ENCODE measurements at regions not wholly inside any gene's neighbourhood (a gene's known extent, or its start where the extent isn't known, plus 50 kb on each side); places are given as distances from the start of the nearest gene placed in this dataset.
"Not testable (repeated sequence)": the region's sequence is repeated elsewhere in the genome, so short reads cannot be mapped to it uniquely, and the experiment has no call there.

- Histone ChIP-seq H3K36me3 (ENCODE audit: insufficient read depth, low read length) (no peaks in the 10 kb centered on the region), H3K79me2 (ENCODE audit: control insufficient read depth, insufficient read depth, low read length, unreplicated experiment) (no peaks in the 10 kb centered on the region), H3K27me3 (ENCODE audit: insufficient read depth, low read length) (no peaks in the 10 kb centered on the region), H3K4me3 (ENCODE audit: low read depth, low read length) (no peak overlapping the region), H2AFZ (ENCODE audit: low read length, unreplicated experiment) (no peak overlapping the region), H3K4me1 (ENCODE audit: control insufficient read depth, insufficient read depth, low read length, unreplicated experiment) (peaks cover 8% of the 10 kb centered on the region), H3K27ac (ENCODE audit: low read depth, low read length) (no peak overlapping the region)
These were observed 53.8 kb downstream of the ADRB2 start for GRCh38 chr5:148880197-148880596.

- Histone ChIP-seq H3K36me3 (ENCODE audit: insufficient read depth, low read length) (no peaks in the 10 kb centered on the region), H3K4me1 (ENCODE audit: control insufficient read depth, insufficient read depth, low read length, unreplicated experiment) (peaks cover 4% of the 10 kb centered on the region), H2AFZ (ENCODE audit: low read length, unreplicated experiment) (no peak overlapping the region), H3K27me3 (ENCODE audit: insufficient read depth, low read length) (no peaks in the 10 kb centered on the region), H3K27ac (ENCODE audit: low read depth, low read length) (no peak overlapping the region), H3K4me3 (ENCODE audit: low read depth, low read length) (no peak overlapping the region), H3K79me2 (ENCODE audit: control insufficient read depth, insufficient read depth, low read length, unreplicated experiment) (no peaks in the 10 kb centered on the region)
These were observed 54.3 kb downstream of the ADRB2 start for GRCh38 chr5:148880696-148881095.

- no peaks in the 10 kb centered on the region for H3K36me3 ChIP-seq (ENCODE audit: insufficient read depth, low read length)
- H2AFZ ChIP-seq (ENCODE audit: low read length, unreplicated experiment), result no peak overlapping the region
- no peaks in the 10 kb centered on the region for H3K4me1 ChIP-seq (ENCODE audit: control insufficient read depth, insufficient read depth, low read length, unreplicated experiment)
- H3K79me2 ChIP-seq (ENCODE audit: control insufficient read depth, insufficient read depth, low read length, unreplicated experiment), result no peaks in the 10 kb centered on the region
- no peaks in the 10 kb centered on the region for H3K27me3 ChIP-seq (ENCODE audit: insufficient read depth, low read length)
- H3K4me3 ChIP-seq (ENCODE audit: low read depth, low read length), result no peak overlapping the region
- no peak overlapping the region for H3K27ac ChIP-seq (ENCODE audit: low read depth, low read length)
These were observed 55.9 kb downstream of the ADRB2 start for GRCh38 chr5:148882332-148882731.

- Histone ChIP-seq H3K4me3 (ENCODE audit: low read depth, low read length) (no peak overlapping the region), H3K4me1 (ENCODE audit: control insufficient read depth, insufficient read depth, low read length, unreplicated experiment) (no peaks in the 10 kb centered on the region), H3K36me3 (ENCODE audit: insufficient read depth, low read length) (no peaks in the 10 kb centered on the region), H2AFZ (ENCODE audit: low read length, unreplicated experiment) (no peak overlapping the region), H3K79me2 (ENCODE audit: control insufficient read depth, insufficient read depth, low read length, unreplicated experiment) (no peaks in the 10 kb centered on the region), H3K27ac (ENCODE audit: low read depth, low read length) (no peak overlapping the region), H3K27me3 (ENCODE audit: insufficient read depth, low read length) (no peaks in the 10 kb centered on the region; the same call in 1 of the 2 replicates)
These were observed 58.1 kb downstream of the ADRB2 start for GRCh38 chr5:148884339-148885020.

GRCh38 chr5:148887123-148887881, 60.9 kb downstream of the ADRB2 start:
- H3K4me1 ChIP-seq (ENCODE audit: control insufficient read depth, insufficient read depth, low read length, unreplicated experiment), result no peaks in the 10 kb centered on the region
- no peaks in the 10 kb centered on the region for H3K36me3 ChIP-seq (ENCODE audit: insufficient read depth, low read length)
- H2AFZ ChIP-seq (ENCODE audit: low read length, unreplicated experiment), result no peak overlapping the region
- no peak overlapping the region for H3K27ac ChIP-seq (ENCODE audit: low read depth, low read length)
- no peak overlapping the region for H3K4me3 ChIP-seq (ENCODE audit: low read depth, low read length)
- no peaks in the 10 kb centered on the region for H3K79me2 ChIP-seq (ENCODE audit: control insufficient read depth, insufficient read depth, low read length, unreplicated experiment)
- no peaks in the 10 kb centered on the region; the same call in 1 of the 2 replicates for H3K27me3 ChIP-seq (ENCODE audit: insufficient read depth, low read length)

GRCh38 chr5:148889936-148890335, 63.5 kb downstream of the ADRB2 start:
- H3K79me2 ChIP-seq (ENCODE audit: control insufficient read depth, insufficient read depth, low read length, unreplicated experiment); H3K27me3 ChIP-seq (ENCODE audit: insufficient read depth, low read length); H3K4me1 ChIP-seq (ENCODE audit: control insufficient read depth, insufficient read depth, low read length, unreplicated experiment); H3K27ac ChIP-seq (ENCODE audit: low read depth, low read length); H2AFZ ChIP-seq (ENCODE audit: low read length, unreplicated experiment); H3K36me3 ChIP-seq (ENCODE audit: insufficient read depth, low read length); H3K4me3 ChIP-seq (ENCODE audit: low read depth, low read length): not testable (repeated sequence)

GRCh38 chr5:148895441-148895840, 69.0 kb downstream of the ADRB2 start:
- not testable (repeated sequence) for H2AFZ ChIP-seq (ENCODE audit: low read length, unreplicated experiment); H3K4me3 ChIP-seq (ENCODE audit: low read depth, low read length); H3K27me3 ChIP-seq (ENCODE audit: insufficient read depth, low read length); H3K4me1 ChIP-seq (ENCODE audit: control insufficient read depth, insufficient read depth, low read length, unreplicated experiment); H3K36me3 ChIP-seq (ENCODE audit: insufficient read depth, low read length); H3K79me2 ChIP-seq (ENCODE audit: control insufficient read depth, insufficient read depth, low read length, unreplicated experiment); H3K27ac ChIP-seq (ENCODE audit: low read depth, low read length)

- Histone ChIP-seq H2AFZ (ENCODE audit: low read length, unreplicated experiment) (no peak overlapping the region), H3K79me2 (ENCODE audit: control insufficient read depth, insufficient read depth, low read length, unreplicated experiment) (no peaks in the 10 kb centered on the region), H3K27ac (ENCODE audit: low read depth, low read length) (no peak overlapping the region), H3K36me3 (ENCODE audit: insufficient read depth, low read length) (no peaks in the 10 kb centered on the region), H3K27me3 (ENCODE audit: insufficient read depth, low read length) (no peaks in the 10 kb centered on the region), H3K4me1 (ENCODE audit: control insufficient read depth, insufficient read depth, low read length, unreplicated experiment) (no peaks in the 10 kb centered on the region), H3K4me3 (ENCODE audit: low read depth, low read length) (no peak overlapping the region)
These were observed 71.4 kb downstream of the ADRB2 start for GRCh38 chr5:148897842-148898241.

- Histone ChIP-seq H3K27me3 (ENCODE audit: insufficient read depth, low read length) (no peaks in the 10 kb centered on the region), H3K27ac (ENCODE audit: low read depth, low read length) (no peak overlapping the region), H3K79me2 (ENCODE audit: control insufficient read depth, insufficient read depth, low read length, unreplicated experiment) (no peaks in the 10 kb centered on the region), H3K4me1 (ENCODE audit: control insufficient read depth, insufficient read depth, low read length, unreplicated experiment) (no peaks in the 10 kb centered on the region), H3K36me3 (ENCODE audit: insufficient read depth, low read length) (no peaks in the 10 kb centered on the region), H2AFZ (ENCODE audit: low read length, unreplicated experiment) (no peak overlapping the region), H3K4me3 (ENCODE audit: low read depth, low read length) (no peak overlapping the region)
These were observed 72.1 kb downstream of the ADRB2 start for GRCh38 chr5:148898413-148899075.

- no peak overlapping the region for H2AFZ ChIP-seq (ENCODE audit: low read length, unreplicated experiment)
- no peaks in the 10 kb centered on the region for H3K79me2 ChIP-seq (ENCODE audit: control insufficient read depth, insufficient read depth, low read length, unreplicated experiment)
These were observed 73.6 kb downstream of the ADRB2 start for GRCh38 chr5:148899993-148900392.

GRCh38 chr5:148902478-148902877, 76.1 kb downstream of the ADRB2 start:
- H3K36me3 ChIP-seq (ENCODE audit: insufficient read depth, low read length), result no peaks in the 10 kb centered on the region

More at GRCh38 chr5:148899993-148900392, 73.6 kb downstream of the ADRB2 start:
- Histone ChIP-seq H3K4me1 (ENCODE audit: control insufficient read depth, insufficient read depth, low read length, unreplicated experiment) (no peaks in the 10 kb centered on the region), H3K4me3 (ENCODE audit: low read depth, low read length) (no peak overlapping the region), H3K36me3 (ENCODE audit: insufficient read depth, low read length) (no peaks in the 10 kb centered on the region), H3K27ac (ENCODE audit: low read depth, low read length) (no peak overlapping the region), H3K27me3 (ENCODE audit: insufficient read depth, low read length) (no peaks in the 10 kb centered on the region)

More at GRCh38 chr5:148902478-148902877, 76.1 kb downstream of the ADRB2 start:
- H2AFZ ChIP-seq (ENCODE audit: low read length, unreplicated experiment), result no peak overlapping the region
- no peaks in the 10 kb centered on the region for H3K4me1 ChIP-seq (ENCODE audit: control insufficient read depth, insufficient read depth, low read length, unreplicated experiment)
- no peaks in the 10 kb centered on the region for H3K27me3 ChIP-seq (ENCODE audit: insufficient read depth, low read length)
- H3K27ac ChIP-seq (ENCODE audit: low read depth, low read length), result no peak overlapping the region
- H3K4me3 ChIP-seq (ENCODE audit: low read depth, low read length), result no peak overlapping the region
- H3K79me2 ChIP-seq (ENCODE audit: control insufficient read depth, insufficient read depth, low read length, unreplicated experiment), result no peaks in the 10 kb centered on the region
